GM12891 (cell line): ENCODE measurements at regions not wholly inside any gene's neighbourhood (a gene's known extent, or its start where the extent isn't known, plus 50 kb on each side); places are given as distances from the start of the nearest gene placed in this dataset.

Source experiments
- DNase-seq: peaks from one replicate; pipeline ENCODE4 v3.0.0; 2011; ENCODE audit warnings: low spot score; ENCODE audit not compliant: insufficient read length
- FAIRE-seq: peaks from 2 replicates; lab custom pipeline; 2011; peaks lifted over from hg19 to GRCh38; lab: Jason Lieb, UNC
- PAX5 ChIP-seq: IDR thresholded peaks from 2 replicates; pipeline ENCODE4 v1.6.1; 2011; ENCODE audit warnings: low read length, moderate library complexity, mild to moderate bottlenecking; ENCODE audit not compliant: insufficient read depth, severe bottlenecking
- POLR2A ChIP-seq: IDR thresholded peaks from 2 replicates; pipeline ENCODE4 v1.6.1; 2011; ENCODE audit warnings: low read depth, low read length, control low read depth
- POLR2AphosphoS5 ChIP-seq: IDR thresholded peaks from 2 replicates; pipeline ENCODE4 v1.6.1; 2011; ENCODE audit warnings: low read depth, low read length, control low read depth
- POU2F2 ChIP-seq: IDR thresholded peaks from 2 replicates; pipeline ENCODE4 v1.6.1; 2011; ENCODE audit warnings: low read depth, mild to moderate bottlenecking, control low read depth, low read length, moderate library complexity
- SPI1 ChIP-seq: IDR thresholded peaks from 2 replicates; pipeline ENCODE4 v1.6.1; 2011; ENCODE audit warnings: low read depth, low read length, control low read depth
- TAF1 ChIP-seq: IDR thresholded peaks from 2 replicates; pipeline ENCODE4 v1.6.1; 2011; ENCODE audit warnings: low read depth, low read length, control low read depth

GRCh38 chr18:34083910-34084535, 140.7 kb downstream of the NOL4 start:
- FAIRE-seq, result no peak

GRCh38 chr18:34077599-34077998, 147.1 kb downstream of the NOL4 start:
- TF ChIP-seq TAF1 (no peak), POU2F2 (no peak), PAX5 (no peak), POLR2A (no peak), SPI1 (no peak), POLR2AphosphoS5 (no peak)
- FAIRE-seq (no peak), DNase-seq (no peak)

More at GRCh38 chr18:34083910-34084535, 140.7 kb downstream of the NOL4 start:
- no peak for DNase-seq
- TF ChIP-seq PAX5 (no peak), TAF1 (no peak), POLR2AphosphoS5 (no peak), POLR2A (no peak), POU2F2 (no peak), SPI1 (no peak)

DNA sequence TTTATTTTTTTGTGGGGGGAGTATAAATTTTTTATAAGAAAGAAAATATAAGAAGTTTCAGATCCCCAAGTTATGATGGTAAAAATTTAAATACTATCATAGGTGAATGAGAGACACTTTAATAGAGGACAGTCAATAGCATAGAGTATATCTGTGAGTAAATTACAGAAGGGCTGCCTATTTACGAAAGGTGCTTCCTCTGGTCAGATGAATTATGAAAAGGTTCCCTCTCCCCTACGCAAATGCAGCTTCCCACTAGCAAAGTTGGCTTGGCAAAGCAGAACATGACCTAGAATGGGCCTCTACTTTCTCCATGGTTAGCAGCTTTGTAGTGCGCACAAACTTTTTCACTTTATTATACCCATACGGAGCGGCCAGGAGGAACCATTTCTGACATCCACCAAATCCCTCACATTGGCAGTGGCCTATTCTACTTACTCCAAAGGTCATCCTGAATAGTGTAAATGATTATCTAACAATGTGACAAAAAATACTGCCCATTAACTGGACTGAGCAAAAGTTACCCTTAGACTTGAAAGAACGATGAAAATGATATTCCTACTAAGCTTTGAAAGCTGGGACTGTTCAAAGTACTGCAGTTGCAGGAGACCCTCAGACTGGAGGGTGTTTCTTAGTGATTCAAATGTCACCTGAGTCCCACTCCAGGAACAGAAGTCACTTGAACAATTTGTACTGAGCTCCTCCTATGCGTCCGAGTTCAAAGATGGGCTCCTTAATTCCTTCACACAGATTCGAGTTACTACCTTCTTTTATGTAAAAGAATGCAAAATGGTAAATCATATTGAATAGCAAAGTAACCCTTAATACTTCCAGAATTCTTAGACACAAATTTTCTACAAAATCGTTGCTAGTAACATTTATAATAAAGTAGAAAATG, 148.5 kb downstream of the NOL4 start:
- TF ChIP-seq SPI1 (no peak), POLR2AphosphoS5 (no peak), PAX5 (no peak), TAF1 (no peak), POLR2A (no peak), POU2F2 (no peak)
- no peak for DNase-seq
- no peak for FAIRE-seq

DNA sequence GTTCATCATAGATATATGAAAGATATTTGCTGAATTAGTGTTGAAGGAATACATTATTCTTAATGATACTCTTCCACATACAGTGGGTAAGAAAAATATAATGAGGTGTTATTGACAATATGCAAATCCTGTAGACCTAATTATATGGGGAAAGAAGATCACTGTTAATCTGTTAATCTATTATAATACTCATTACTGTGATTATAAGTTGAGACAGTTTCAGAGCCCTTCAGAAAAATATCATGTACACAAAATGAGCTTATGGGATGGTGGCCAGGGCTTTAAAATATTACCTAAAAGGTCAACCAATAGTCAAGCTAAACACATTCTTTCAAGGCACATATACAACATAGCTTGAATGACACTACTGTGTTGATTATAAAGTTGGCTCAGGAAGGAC, 163.5 kb downstream of the NOL4 start:
- TF ChIP-seq POLR2A (no peak), TAF1 (no peak), SPI1 (no peak), POU2F2 (no peak), PAX5 (no peak), POLR2AphosphoS5 (no peak)
- no peak for DNase-seq
- no peak for FAIRE-seq

DNA sequence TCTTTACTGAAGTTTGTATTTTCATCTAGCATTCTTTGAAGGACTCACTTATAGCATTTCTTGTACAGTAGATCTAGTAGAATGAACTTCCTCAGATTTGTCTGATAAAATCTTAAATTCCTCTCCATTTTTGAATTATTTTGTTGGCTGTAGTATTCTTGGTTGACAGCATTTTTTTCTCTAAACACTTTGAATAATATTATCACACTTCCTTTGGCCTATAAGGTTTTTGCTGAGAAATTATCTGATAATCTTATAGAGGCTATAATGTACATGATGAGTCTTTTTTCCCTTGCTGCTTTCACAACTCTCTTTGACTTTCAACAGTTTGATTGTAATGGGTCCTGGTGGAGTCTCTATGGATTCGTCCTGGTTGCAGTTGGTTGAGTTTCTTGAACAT, 169.5 kb downstream of the NOL4 start:
- FAIRE-seq (no peak), DNase-seq (no peak)
- TF ChIP-seq TAF1 (no peak), SPI1 (no peak), POLR2A (no peak)

- DNase-seq (no peak), FAIRE-seq (no peak)
- no peak for TF ChIP-seq PAX5
- TF ChIP-seq POLR2A, result no peak
- TF ChIP-seq POU2F2, result no peak
Measured at GRCh38 chr18:34050661-34051060, 174.1 kb downstream of the NOL4 start.

GRCh38 chr18:34049511-34049910, 175.2 kb downstream of the NOL4 start:
- DNase-seq, result no peak
- TF ChIP-seq TAF1, result no peak
- TF ChIP-seq POLR2A, result no peak
- no peak for TF ChIP-seq SPI1
- no peak for TF ChIP-seq POU2F2
- TF ChIP-seq POLR2AphosphoS5, result no peak
- TF ChIP-seq PAX5, result no peak
- no peak for FAIRE-seq

DNA sequence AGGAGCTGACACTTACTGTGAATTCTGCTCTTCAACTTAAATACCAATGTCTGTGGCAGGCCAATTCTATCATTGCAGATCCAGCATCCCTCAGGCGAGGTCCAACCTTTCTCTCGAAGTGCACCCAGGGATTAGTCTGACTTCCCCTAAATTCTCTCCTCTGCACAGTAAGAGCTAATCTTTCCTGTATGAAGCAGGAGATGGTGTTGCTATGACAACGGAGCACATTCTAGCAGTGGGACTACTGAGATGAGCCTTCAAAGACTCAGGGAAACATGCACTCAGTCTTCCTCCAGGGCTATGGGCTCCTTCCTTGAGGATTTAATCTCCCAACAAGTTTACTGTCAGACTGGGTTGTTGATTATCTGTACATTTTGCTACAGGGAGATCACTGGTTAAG, 176.3 kb downstream of the NOL4 start:
- DNase-seq, result no peak
- no peak for TF ChIP-seq TAF1
- no peak for TF ChIP-seq POU2F2
- TF ChIP-seq PAX5, result no peak
- TF ChIP-seq SPI1, result no peak
- TF ChIP-seq POLR2AphosphoS5, result no peak
- no peak for TF ChIP-seq POLR2A
- no peak for FAIRE-seq

- DNase-seq (no peak), FAIRE-seq (no peak)
- TF ChIP-seq PAX5 (no peak), POLR2AphosphoS5 (no peak), TAF1 (no peak), POLR2A (no peak), POU2F2 (no peak), SPI1 (no peak)
Measured at GRCh38 chr18:34042423-34043146, 182.1 kb downstream of the NOL4 start.
